AG09309 (cell line): ENCODE measurements at regions not wholly inside any gene's neighbourhood (a gene's known extent, or its start where the extent isn't known, plus 50 kb on each side); places are given as distances from the start of the nearest gene placed in this dataset.

Experiments used
- DNase-seq: peaks from one replicate; pipeline ENCODE4 v3.0.0-alpha.2; 2010; ENCODE audit warnings: low read depth
- H3K4me3 ChIP-seq: 2 replicates; pipeline ENCODE4 v1.5.1; 2011; ENCODE audit warnings: mild to moderate bottlenecking, low read depth, low read length, moderate library complexity; ENCODE audit not compliant: control insufficient read depth
- TF ChIP-seq, protein P1 (sequence below): IDR thresholded peaks from 2 replicates; pipeline ENCODE4 v1.5.1; 2011; ENCODE audit warnings: mild to moderate bottlenecking, low read depth, low read length, inconsistent platforms; ENCODE audit not compliant: insufficient read depth, control insufficient read depth; ENCODE audit errors: missing control alignments

DNA sequence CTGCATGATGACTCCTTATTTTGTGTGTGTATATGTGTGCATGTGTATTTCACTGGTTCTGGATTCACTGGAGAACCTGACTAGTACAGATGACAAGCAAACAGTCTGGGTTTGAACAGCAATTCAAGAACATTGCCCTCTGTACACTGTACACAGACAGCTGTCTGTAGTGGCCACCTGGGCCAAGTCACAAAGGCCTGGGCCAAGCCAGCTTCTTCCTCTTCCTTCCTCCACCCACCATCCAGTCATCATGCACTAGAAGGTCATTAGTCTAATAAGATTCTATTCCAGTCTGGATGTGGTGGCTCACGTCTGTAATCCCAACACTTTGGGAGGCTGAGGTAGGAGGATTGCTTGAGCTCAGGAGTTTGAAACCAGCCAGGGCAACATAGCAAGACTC lies 155.9 kb downstream of the ELAVL4 start:
- H3K4me3 ChIP-seq, result no peak overlapping the region
- DNase-seq, result no peak
- TF ChIP-seq, protein P1, sequence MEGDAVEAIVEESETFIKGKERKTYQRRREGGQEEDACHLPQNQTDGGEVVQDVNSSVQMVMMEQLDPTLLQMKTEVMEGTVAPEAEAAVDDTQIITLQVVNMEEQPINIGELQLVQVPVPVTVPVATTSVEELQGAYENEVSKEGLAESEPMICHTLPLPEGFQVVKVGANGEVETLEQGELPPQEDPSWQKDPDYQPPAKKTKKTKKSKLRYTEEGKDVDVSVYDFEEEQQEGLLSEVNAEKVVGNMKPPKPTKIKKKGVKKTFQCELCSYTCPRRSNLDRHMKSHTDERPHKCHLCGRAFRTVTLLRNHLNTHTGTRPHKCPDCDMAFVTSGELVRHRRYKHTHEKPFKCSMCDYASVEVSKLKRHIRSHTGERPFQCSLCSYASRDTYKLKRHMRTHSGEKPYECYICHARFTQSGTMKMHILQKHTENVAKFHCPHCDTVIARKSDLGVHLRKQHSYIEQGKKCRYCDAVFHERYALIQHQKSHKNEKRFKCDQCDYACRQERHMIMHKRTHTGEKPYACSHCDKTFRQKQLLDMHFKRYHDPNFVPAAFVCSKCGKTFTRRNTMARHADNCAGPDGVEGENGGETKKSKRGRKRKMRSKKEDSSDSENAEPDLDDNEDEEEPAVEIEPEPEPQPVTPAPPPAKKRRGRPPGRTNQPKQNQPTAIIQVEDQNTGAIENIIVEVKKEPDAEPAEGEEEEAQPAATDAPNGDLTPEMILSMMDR, result no peak

GRCh38 chr1:50262436-50262835 lies 153.7 kb downstream of the ELAVL4 start:
- DNase-seq, result no peak
- TF ChIP-seq, protein P1, result no peak
- no peak overlapping the region for H3K4me3 ChIP-seq

- TF ChIP-seq, protein P1, result no peak
- H3K4me3 ChIP-seq, result no peak overlapping the region
- DNase-seq, result no peak
These were observed 153.2 kb downstream of the ELAVL4 start for GRCh38 chr1:50261951-50262350.

GRCh38 chr1:50257940-50258685 lies 149.4 kb downstream of the ELAVL4 start:
- no peak for DNase-seq
- no peak overlapping the region for H3K4me3 ChIP-seq
- TF ChIP-seq, protein P1, result no peak

- TF ChIP-seq, protein P1, result no peak
- no peak overlapping the region for H3K4me3 ChIP-seq
- DNase-seq, result no peak
These were observed 148.3 kb downstream of the ELAVL4 start for GRCh38 chr1:50257029-50257428.
